Thyroid gland (tissue), 4 donors: ENCODE measurements at regions not wholly inside any gene's neighbourhood (a gene's known extent, or its start where the extent isn't known, plus 50 kb on each side); places are given as distances from the start of the nearest gene placed in this dataset.

Source experiments
- DNase-seq, 2 donors: peaks; one replicate each; pipeline ENCODE4 v3.0.0-alpha.2; 2019
- H3K27ac ChIP-seq, 3 donors: fragments of 200-600 bp; sonication (generic); 1 replicate in 2 of 3; 2 replicates in 1 of 3; pipeline ENCODE4 v1.5.1; 2016 to 2019; ENCODE audit warnings: mild to moderate bottlenecking in 1 of 3, moderate library complexity in 1 of 3
- H3K27me3 ChIP-seq: fragments of 200-600 bp; sonication (generic); one replicate; pipeline ENCODE4 v1.5.1; 2019
- H3K36me3 ChIP-seq, 2 donors: fragments of 200-600 bp; sonication (generic); one replicate each; pipeline ENCODE4 v1.5.1; 2016 to 2019
- H3K4me1 ChIP-seq, 2 donors: fragments of 200-600 bp; sonication (generic); one replicate each; pipeline ENCODE4 v1.5.1; 2017 to 2019
- H3K4me3 ChIP-seq, 3 donors: fragments of 200-600 bp; sonication (generic); replicated peaks in 1 of 3; 1 replicate in 2 of 3; 2 replicates in 1 of 3; pipeline ENCODE4 v1.5.1; 2016; ENCODE audit warnings: mild to moderate bottlenecking in 1 of 3
- H3K9me3 ChIP-seq: fragments of 200-600 bp; sonication (generic); one replicate; pipeline ENCODE4 v1.5.1; 2017
- POLR2A ChIP-seq, 2 donors: fragments of 450-650 bp; IDR thresholded peaks; one replicate each; pipeline ENCODE4 v1.6.1; 2017; ENCODE audit warnings: antibody characterized with exemption in 2 of 2, mild to moderate bottlenecking in 2 of 2, moderate library complexity in 1 of 2
- WGBS, 2 donors: methylation state at CpG; one replicate each; pipeline ENCODE4 v1.1.5; 2017; 5-methylcytosine and 5-hydroxymethylcytosine counted together
- intact Hi-C: fragments of 100-400 bp; cut with DNase I; formaldehyde crosslinking; loops from one replicate; pipeline ENCODE4 v1.15.1; 2023
- TF ChIP-seq, protein P1 (sequence below), 6 experiments: fragments of 200-600 bp in 3 of 6; fragments of 450-650 bp in 3 of 6; sonication (generic) in 3 of 6; IDR thresholded peaks; one replicate each; pipeline ENCODE4 v1.5.1; 2016 to 2019; ENCODE audit warnings: antibody characterized with exemption in 6 of 6, mild to moderate bottlenecking in 2 of 6, inconsistent platforms in 1 of 6, moderate library complexity in 1 of 6

DNA sequence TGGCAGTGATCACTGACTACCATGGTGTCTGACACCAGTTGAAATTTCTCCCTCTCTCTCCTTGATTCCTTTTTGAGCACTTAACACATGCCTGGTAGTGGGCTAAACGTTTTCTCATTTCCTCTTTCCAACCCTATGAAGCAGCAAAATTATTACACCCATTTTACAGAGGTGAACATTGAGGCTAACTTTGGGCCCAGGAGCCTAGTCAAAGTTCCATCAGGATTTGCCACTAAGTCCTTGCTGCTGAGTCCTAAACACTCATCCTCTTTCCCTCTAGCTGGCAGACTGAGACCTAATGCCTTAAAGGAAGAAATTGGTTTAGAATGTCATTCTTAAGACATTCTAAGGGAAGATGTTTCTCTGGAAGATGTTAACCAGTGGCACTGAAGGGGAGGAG, 74.7 kb upstream of the IRX3 start:
- intact Hi-C loops = no loop called here
- no peaks in the 10 kb centered on the region for H3K9me3 ChIP-seq
- no peaks in the 10 kb centered on the region for H3K36me3 ChIP-seq
- 33 to 44% methylated on average over 1 of the region's 1 CpG for WGBS, 2 donors
- no peak for DNase-seq
- no peaks in the 10 kb centered on the region for H3K27me3 ChIP-seq
- H3K4me1 ChIP-seq = no peaks in the 10 kb centered on the region
- H3K27ac ChIP-seq = no peak overlapping the region
- H3K4me3 ChIP-seq = no peak overlapping the region
- TF ChIP-seq POLR2A (IDR thresholded peaks at IDR 0.05) = no peak
- TF ChIP-seq, protein P1, sequence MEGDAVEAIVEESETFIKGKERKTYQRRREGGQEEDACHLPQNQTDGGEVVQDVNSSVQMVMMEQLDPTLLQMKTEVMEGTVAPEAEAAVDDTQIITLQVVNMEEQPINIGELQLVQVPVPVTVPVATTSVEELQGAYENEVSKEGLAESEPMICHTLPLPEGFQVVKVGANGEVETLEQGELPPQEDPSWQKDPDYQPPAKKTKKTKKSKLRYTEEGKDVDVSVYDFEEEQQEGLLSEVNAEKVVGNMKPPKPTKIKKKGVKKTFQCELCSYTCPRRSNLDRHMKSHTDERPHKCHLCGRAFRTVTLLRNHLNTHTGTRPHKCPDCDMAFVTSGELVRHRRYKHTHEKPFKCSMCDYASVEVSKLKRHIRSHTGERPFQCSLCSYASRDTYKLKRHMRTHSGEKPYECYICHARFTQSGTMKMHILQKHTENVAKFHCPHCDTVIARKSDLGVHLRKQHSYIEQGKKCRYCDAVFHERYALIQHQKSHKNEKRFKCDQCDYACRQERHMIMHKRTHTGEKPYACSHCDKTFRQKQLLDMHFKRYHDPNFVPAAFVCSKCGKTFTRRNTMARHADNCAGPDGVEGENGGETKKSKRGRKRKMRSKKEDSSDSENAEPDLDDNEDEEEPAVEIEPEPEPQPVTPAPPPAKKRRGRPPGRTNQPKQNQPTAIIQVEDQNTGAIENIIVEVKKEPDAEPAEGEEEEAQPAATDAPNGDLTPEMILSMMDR (IDR thresholded peaks at IDR 0.05) = no peak

DNA sequence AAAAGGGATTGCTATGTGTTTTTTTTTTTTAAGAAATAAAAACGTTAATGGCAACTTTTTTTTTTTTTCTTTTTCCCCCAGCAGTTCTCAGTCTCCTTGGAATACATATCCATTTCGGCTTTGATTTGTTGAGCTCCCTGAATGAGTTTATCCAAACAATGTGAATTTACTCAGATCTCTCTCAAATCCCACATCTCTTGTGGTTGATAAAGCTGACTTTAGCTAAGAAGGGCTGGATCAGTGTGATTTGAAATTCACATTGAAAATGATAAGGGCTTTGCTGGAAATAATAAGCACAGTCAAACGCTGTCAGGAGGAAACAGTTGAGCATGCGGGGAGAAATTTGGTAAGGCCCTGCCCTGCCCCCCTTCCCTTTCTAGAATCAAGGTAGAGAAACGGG, 74.1 kb upstream of the IRX3 start:
- intact Hi-C loops = no loop called here
- TF ChIP-seq POLR2A (IDR thresholded peaks at IDR 0.05) = no peak
- TF ChIP-seq, protein P1 (IDR thresholded peaks at IDR 0.05) = no peak
- no peaks in the 10 kb centered on the region for H3K27me3 ChIP-seq
- no peaks in the 10 kb centered on the region for H3K9me3 ChIP-seq
- H3K27ac ChIP-seq = no peak overlapping the region
- no peak for DNase-seq
- no peaks in the 10 kb centered on the region for H3K4me1 ChIP-seq
- WGBS, 2 donors = 43 to 46% methylated on average over 5 of the region's 5 CpGs
- no peaks in the 10 kb centered on the region for H3K36me3 ChIP-seq
- H3K4me3 ChIP-seq = no peak overlapping the region

DNA sequence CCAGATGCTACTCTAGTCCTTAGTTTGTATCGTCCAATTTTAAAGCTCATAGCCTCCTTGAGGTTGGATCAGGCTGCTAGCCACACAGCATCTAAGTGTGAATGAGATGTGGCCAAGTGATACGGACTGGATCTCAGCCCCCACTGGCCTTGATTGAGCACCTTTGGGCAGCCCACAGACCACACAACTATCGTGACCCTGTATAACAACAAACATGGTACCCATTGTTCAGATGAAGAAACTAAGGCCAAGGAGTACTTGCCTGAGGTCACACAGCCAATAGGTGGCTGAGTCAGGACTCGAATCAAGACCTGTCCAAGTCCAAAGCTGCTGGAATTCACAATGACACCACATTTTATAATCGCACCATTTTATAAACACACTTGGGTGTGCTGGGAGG, 73.0 kb upstream of the IRX3 start:
- H3K4me3 ChIP-seq = no peak overlapping the region
- 78 to 89% methylated on average over 4 to 5 of the region's 5 CpGs for WGBS, 2 donors
- intact Hi-C loops = no loop called here

DNA sequence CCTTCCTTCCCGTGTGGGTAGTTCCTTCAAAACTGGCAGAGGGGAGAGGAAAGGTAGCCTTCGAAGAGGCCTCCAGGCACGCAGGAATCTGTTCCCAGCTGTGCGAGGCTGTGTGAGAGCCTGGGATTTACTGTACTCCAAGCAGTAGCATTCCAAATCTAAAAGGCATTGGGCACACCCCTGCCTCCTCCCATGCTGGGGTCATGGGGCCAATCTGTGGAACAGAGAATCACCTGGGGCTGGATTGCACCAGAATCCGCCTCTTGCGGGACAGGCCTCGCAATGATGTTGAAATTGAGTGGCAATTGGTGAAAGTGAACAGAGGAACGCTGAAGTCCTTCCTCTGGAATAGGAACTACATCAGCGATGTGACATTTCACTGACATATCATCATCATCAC, 72.5 kb upstream of the IRX3 start:
- WGBS, 2 donors = 80 to 88% methylated on average over 9 of the region's 9 CpGs
- DNase-seq = no peak
- no peaks in the 10 kb centered on the region for H3K27me3 ChIP-seq

More for the DNA sequence above, 73.0 kb upstream of the IRX3 start:
- no peaks in the 10 kb centered on the region for H3K27me3 ChIP-seq
- H3K27ac ChIP-seq = no peak overlapping the region
- no peaks in the 10 kb centered on the region for H3K9me3 ChIP-seq
- H3K4me1 ChIP-seq = no peaks in the 10 kb centered on the region
- H3K36me3 ChIP-seq = no peaks in the 10 kb centered on the region
- no peak for DNase-seq
- TF ChIP-seq POLR2A (IDR thresholded peaks at IDR 0.05) = no peak
- TF ChIP-seq, protein P1 (IDR thresholded peaks at IDR 0.05) = no peak

GRCh38 chr16:54356391-54356790, 69.8 kb upstream of the IRX3 start:
- Histone ChIP-seq H3K4me1 (no peaks in the 10 kb centered on the region), H3K9me3 (no peaks in the 10 kb centered on the region), H3K36me3 (no peaks in the 10 kb centered on the region), H3K4me3 (no peak overlapping the region), H3K27me3 (no peaks in the 10 kb centered on the region), H3K27ac (no peak overlapping the region)
- intact Hi-C loops = no loop called here
- whole genome bisulfite sequencing, 2 donors = 56 to 80% methylated on average over 1 of the region's 1 CpG
- TF ChIP-seq, protein P1 (IDR thresholded peaks at IDR 0.05) = no peak
- no peak for DNase-seq

More for the DNA sequence above, 72.5 kb upstream of the IRX3 start:
- Histone ChIP-seq H3K27ac (no peak overlapping the region), H3K4me1 (no peaks in the 10 kb centered on the region), H3K9me3 (no peaks in the 10 kb centered on the region), H3K4me3 (no peak overlapping the region), H3K36me3 (no peaks in the 10 kb centered on the region)
- intact Hi-C loops = no loop called here
- TF ChIP-seq, protein P1 (IDR thresholded peaks at IDR 0.05) = no peak
- no peak for TF ChIP-seq POLR2A (IDR thresholded peaks at IDR 0.05)
